ENCODE measurements at regions not wholly inside any gene's neighbourhood (a gene's known extent, or its start where the extent isn't known, plus 50 kb on each side); places are given as distances from the start of the nearest gene placed in this dataset.
"Not testable (repeated sequence)": the region's sequence is repeated elsewhere in the genome, so short reads cannot be mapped to it uniquely, and the experiment has no call there.

DNA sequence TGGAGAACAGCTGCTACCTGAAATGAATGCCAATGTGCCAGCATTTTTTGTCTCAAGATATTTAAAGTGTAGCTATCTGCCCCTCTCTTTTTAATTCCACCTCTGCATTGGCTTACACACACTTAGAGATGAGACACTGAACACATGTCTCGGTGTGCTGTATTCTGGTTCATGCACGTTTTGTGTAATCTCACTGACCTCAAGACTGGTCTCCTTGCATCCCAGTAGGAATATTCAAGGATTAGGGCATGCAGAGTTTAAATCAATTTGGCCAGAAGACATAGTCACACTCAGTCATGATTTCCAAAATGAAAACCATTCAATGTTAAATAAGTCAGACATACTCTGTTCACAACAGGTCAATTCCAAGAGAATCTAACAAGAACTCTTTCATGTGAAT is 561.8 kb upstream of the TUSC1 start:
- no peak for DNase-seq (ENCODE audit: low read depth)

DNA sequence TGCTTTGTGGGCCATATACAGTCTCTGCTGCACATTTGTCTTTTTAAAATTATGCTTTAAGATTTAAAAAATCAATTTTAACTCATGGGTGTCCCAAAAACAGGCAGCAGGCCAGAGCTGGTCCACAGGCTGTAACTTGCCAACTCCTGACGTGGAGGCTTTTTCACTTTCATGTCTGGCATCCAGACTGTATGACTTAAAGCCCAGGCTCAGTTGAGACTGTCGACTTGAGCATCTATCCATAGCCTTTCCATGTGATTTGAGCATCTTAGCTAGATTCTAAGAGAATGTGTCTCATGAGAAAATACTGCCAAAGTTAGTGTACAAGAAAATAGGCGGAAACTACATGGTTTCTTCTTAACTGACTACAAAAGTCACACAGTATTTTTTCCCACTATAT is 559.0 kb upstream of the TUSC1 start:
- no peak for DNase-seq (ENCODE audit: low read depth)

DNA sequence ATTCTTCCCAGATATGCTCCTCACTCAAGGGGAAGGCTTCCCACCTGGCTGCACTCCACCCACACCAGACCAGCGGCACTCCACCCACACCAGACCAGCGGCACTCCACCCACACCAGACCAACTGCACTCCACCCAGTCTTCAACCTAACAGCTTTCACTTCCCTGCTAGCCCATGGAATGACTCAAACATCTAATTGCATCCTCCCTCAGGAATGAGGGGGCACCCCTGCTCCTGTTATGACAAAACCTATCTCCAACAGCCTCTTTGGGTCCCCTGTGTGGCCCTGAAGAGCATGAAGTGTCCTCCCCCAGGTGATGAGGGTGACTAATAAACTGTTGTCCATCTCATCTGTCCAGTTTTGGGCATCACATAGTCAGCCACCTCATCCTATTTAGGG is 556.6 kb upstream of the TUSC1 start:
- DNase-seq (ENCODE audit: low read depth): no peak

DNA sequence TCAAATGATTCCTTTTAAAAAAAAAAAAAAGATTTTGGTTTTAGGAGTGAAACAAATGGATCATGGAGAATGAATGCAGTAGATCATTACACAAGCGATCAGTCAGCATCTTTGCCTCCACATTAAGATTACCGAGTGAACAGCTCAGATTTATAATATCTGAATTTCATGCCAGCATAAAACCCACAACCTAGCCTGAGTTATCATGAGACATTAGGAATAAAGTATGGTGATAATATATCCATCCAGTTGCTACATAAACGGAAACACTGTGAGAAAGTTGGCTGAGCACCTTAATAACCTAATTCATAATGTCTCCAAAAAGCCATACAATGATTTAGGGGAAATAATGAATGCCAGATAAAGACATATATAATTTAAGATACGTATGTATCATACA is 553.1 kb upstream of the TUSC1 start:
- no peak for DNase-seq (ENCODE audit: low read depth)

DNA sequence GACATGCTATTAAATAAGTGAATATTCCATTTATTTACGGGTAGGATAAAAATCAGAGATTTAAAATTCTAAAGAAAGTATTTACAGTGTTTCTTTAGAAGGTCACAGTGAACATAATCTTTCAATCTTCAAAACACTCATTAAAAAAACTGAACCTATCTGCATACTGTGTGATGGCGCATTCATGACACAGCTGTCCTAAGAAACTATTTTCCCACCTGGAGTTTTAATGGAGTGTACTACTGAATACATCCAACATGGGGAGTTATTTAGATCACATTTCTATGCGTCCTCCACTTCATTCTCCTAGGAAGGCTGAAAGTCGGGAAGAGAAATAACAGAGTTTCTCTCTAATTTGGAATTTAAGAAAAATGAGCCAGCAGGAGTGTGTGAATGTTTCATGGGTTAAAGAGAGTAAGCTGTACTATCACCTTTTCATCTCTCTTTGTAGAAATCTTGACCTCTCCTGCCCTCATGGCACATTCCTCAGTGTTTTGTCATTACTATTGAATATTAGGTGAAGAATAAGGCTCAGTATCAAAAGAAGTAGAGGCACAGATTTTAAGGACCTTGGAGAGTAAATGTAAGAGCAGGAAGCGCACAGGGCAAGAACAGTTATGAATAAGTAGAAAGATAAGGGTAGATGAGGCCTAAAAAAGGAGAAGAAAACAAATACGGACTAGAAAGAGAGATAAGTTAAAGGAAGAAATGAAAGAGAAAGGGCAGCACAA is 551.2 kb upstream of the TUSC1 start:
- no peak for DNase-seq (ENCODE audit: low read depth)

DNA sequence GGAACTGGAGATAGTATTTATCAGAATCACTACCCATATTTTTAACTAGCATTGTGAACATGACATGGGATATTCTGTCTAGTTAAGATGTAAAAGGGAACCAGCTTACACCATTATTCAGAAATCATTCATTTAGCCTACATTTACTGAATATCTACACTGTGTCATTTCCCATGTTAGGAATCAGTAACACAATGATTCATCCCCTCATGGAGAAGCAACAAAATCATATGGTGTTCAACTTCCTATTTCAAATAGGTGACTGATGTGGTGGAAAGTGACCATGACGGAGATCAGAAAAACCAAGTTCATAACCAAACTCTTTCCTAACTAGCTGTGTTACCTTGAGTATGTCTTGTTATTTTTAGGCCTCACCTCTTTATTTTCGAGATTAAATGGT is 550.0 kb upstream of the TUSC1 start:
- no peak for DNase-seq (ENCODE audit: low read depth)

DNA sequence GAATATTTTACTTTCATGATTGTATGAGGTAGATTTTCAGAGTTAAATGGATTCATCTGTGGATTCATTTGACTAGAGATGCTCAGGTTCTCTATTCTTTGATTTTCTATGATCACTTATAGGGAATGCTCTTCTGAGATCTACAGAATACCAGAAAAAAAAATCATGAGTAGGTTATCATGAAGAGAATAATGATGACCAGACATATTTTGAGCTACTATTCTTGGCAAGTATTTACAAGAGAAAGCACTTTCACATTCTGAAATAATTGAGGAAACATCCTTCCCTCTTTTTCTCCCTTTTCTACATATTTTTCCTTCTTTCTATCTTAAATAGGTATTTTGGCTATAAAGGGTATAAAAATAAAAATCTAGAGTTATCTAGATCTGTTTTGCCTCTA is 543.0 kb upstream of the TUSC1 start:
- no peak for DNase-seq (ENCODE audit: low read depth)

DNA sequence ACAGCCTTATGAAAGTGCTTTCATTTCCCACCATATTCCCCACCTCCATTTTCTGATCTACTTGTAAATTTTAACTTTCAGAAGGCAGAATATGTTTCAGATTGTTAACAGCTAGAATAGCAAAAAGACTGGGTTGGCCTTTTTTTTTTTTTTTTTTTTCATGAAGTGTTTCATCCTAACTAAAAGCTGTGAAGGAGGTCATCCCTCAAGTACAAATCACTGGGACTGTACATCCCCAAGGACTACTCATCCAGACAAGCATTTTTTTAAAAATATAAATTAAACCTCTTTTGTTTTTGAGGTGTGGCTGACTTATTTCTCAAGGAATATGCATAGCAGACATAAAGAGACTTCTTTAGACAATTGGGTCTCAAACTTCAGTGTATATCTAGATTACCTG is 542.1 kb upstream of the TUSC1 start:
- no peak for DNase-seq (ENCODE audit: low read depth)

DNA sequence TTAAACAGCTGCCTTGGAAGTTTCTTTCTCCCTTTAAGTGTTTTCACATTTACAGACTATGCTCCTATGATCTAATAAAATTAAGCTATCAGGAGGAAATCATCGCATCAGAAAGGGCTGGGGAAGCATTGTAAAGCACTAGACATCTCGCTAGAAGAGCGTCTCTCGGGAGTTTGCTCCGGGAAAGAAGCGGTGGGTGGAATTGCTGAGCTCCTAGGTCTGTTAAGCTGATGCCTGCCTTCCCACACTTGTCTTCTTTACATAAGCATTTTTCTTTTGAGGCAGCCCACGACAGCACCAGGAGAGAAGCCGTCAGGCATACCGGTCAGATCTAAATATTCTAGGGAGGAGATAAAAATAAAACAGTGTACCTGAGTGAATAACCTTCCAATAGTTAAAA is 541.7 kb upstream of the TUSC1 start:
- DNase-seq (ENCODE audit: low read depth): no peak

DNA sequence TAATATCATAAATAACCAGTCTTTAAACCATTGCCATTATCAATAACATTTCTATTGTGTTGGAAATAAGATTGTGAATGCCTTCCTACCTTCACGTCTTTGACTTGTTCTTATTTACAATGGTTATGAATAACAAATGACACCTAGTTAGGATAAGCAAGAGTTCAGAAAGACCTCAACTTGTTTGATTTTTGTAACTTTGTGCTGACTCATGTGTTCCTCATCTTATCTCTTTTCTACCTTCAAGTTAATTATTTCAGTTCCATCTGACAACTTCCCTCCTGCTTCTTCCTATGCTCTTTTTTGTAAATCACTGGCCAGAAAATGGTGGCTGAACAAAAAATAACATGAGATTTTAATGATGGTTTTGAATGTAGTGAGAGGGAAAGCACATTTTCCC is 538.5 kb upstream of the TUSC1 start:
- DNase-seq (ENCODE audit: low read depth): no peak

DNA sequence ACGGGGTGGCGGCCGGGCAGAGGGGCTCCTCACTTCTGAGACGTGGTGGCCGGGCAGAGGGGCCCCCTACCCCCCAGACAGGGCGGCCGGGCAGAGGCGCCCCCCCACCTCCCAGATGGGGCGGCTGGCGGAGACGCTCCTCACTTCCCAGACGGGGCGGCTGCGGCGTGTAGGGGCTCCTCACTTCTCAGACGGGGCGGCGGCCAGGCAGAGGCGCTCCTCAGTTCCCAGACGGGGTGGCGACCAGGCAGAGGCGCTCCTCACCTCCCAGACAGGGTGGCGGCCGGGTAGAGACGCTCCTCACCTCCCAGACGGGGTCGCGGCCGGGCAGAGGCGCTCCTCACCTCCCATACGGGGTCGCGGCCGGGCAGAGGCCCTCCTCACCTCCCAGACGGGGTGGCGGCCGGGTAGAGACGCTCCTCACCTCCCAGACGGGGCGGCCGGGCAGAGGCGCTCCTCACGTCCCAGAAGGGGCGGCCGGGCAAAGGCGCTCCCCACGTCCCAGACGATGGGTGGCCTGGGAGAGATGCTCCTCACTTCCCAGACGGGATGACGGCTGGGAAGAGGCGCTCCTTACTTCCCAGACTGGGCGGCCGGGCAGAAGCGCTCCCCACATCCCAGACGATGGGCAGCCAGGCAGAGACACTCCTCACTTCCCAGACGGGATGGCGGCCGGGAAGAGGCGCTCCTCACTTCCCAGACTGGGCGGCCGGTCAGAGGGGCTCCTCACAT is 536.6 kb upstream of the TUSC1 start:
- DNase-seq (ENCODE audit: low read depth): not testable (repeated sequence)

DNA sequence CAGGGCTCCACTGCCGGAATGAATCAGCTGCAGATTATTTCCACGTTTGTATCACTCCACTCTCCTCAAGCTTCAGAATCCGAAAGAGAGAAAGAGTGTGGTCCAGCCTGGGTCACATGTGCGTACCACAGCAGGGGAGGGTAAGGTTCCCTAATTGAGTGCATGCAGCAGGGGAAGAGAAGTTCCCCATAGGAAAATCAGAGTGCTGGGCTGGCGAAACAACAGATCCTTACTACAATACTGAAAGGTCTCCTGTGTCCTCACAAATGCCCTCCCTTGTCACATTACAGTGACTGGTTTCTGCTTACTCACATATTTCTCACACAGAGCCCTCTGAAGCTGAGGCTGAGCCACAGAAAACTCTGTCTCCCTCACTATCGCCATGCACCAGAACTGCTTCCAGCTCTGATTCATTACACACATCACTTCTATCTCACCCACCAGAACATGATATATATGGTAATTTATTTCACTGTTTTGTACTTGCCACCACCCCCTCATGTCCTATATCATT is 532.2 kb upstream of the TUSC1 start:
- DNase-seq (ENCODE audit: low read depth): peak; percentile 27

DNA sequence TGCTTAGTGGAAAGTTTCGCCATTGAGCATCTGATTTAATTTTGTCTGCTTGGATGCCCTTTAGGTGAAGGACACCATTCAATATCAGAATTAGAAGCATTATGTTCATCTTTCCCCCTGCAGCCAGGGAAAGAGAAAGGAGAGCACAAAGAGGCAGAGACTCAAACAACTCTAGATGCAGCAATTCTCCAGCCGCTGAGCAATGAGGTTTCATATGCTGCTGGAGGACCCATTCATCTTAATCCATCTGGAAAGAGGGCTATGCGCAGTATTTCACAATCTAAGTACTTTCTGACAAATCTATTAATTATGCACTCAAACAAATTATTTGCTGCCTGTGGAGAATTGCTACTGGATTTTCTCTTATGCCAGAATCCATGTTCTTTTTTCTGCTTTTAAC is 527.0 kb upstream of the TUSC1 start:
- no peak for DNase-seq (ENCODE audit: low read depth)

DNA sequence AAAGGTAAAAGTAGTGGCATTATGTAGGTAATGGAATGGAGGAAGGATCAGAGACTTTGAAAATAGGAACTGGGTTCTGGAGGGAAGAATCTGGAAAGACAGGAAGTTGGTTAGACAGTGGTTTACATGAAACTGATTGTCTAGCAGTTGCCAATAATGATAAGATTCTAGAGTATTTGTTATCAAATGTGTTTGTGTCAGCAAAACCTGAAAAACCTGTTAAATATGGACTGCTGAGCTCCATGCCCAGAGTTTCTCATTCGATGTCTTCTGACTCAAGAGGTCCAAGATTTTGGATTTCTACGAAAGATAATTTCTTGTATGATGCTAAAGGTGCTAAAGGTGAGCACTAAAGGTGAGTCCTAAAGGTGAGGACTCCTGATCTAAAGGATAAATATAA is 515.0 kb upstream of the TUSC1 start:
- DNase-seq (ENCODE audit: low read depth): no peak

DNA sequence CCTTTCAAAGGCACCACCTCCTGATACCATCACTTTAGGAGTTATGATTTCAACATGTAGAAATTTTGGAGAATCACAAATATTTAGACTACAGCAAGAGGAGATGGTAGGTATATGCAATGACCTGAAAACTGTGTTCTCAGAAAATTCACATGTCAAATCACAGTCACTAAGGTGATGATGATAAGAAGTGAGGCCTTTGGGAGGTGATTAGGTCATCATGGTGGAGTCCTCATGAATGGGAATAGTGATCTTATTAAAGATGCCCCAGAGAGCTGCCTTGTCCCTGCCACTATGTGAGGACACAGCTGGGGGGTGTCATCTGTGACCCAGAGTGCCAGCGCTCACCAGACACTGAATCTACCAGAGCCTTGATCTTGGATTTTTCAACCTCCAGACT is 513.5 kb upstream of the TUSC1 start:
- no peak for DNase-seq (ENCODE audit: low read depth)

DNA sequence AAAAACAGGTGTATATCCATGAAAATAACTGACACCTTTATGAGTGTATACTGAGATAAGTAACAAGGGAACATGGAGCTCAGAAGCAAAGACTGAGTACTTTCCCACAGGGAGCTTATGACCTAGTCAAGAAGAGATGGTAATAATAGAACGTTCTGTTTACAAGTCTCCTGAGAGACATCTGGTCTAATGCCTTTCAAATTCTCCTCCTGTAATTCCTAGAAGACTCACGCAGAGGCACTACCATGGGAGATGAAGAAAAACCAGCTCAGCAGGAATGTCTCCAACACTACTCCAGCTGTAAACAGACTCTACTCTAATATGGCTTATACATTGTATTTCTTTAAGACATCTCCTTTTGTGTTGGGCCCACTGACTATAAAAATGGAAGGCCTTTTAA is 503.6 kb upstream of the TUSC1 start:
- DNase-seq (ENCODE audit: low read depth): no peak

DNA sequence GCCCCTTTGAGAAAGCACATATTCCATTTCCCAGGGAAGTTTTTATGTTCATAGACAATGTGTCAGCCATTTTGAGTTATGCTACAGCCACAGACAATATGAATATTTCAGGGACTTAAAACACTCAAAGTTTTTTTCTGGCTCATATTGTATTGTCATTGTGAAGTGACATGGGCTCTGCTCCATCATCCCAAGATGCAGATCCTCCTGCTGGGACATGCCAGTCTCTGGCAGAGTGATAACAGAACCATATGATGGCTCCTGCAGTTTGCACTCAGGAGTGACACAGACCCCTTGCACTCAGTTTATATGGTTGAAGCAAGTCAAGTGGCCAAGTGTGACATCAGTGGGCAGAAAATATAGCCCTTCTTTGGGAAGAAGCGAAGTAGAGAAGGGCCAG is 498.4 kb upstream of the TUSC1 start:
- no peak for DNase-seq (ENCODE audit: low read depth)

DNA sequence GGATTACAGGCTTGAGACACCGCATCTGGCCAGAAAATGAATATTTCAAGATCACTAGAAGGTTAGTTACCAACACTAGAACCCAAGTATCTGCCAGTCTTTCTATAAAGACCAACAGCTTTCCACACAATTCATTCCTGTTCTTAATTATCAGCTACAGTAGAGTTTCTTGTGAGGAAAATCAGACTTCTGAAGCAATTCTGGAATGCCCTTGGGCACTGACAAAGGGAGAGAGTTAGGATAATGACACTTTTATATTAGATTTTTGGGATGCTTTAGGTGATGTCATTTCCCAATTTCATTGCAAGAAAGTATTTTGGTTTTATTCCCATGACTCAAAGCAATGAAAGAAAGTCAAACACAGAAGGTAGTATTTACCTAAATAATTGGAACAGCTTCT is 497.0 kb upstream of the TUSC1 start:
- peak; percentile 88 for DNase-seq (ENCODE audit: low read depth)

DNA sequence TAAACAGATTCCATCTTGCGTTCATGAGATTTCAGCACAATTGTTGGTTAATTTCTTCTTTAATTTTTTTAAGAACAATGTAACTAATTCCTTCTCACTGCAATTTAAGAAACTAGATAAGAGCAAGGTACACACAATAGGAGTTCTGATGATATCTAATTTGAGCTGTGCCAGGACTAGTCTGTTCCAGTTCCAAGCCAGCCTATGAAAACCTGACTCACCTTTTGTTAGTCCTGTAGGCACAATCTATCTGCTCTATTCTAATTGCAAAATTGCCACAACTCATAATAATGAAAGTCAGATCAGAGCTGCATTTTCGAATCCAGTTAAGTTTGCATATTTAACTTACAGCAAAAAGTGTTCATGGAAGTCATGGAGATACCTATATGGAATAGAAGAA is 494.1 kb upstream of the TUSC1 start:
- DNase-seq (ENCODE audit: low read depth): no peak

DNA sequence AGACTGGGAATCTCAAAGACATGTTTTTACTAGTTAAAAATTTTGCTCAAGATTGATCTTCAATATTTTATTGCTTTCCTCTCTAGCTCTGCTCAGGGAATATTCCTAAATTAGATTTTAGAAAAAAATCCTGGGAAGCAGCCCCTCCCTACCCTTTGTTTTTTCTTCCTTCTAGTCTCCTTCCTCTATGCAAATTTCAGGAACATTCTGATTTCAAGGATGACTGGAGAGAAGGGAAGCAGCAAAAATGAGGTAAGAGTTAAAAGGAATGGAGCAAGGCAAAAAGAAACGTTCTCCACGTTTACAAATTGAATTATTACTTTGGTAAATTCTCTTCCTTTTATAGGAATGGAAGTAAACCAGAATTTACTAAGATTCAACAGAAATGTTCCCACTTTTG is 493.4 kb upstream of the TUSC1 start:
- DNase-seq (ENCODE audit: low read depth): no peak

DNA sequence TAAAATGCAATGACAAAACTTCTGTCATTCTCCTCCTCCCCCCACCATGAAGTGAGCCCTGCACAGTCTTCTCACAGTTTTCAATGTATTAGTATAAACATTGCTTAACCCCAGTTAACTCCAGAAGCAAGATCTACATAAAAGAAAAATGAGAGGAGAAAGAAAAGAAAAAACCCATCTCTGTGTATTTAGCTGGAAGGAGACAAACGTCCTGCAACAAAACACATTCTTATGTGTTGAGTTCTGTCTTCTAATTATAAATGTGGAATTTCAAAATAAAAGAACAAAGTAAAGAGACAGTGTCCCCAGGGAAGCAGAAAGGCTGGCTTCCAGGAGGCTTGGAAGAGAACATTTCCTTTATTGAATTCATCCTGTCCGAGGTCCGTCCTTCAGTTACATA is 491.9 kb upstream of the TUSC1 start:
- DNase-seq (ENCODE audit: low read depth): peak; percentile 64

DNA sequence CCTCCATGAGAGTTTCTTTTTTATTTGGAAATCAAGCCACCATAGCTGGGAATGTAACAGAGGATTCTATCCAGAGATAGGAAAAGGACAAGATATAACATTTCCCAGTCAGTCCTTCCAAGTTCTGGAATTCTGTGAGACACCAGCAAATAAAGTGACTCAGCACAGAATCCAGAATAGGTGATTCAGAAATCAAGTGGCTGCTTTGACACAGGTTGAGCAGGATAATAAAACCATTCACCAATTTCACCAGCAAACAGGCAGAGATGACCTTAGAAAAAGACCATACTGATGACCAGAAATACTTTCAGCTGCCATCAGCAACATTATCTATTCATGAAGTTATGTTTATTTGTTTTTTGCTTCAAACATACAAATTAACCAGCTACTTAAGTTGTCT is 491.5 kb upstream of the TUSC1 start:
- DNase-seq (ENCODE audit: low read depth): no peak

DNA sequence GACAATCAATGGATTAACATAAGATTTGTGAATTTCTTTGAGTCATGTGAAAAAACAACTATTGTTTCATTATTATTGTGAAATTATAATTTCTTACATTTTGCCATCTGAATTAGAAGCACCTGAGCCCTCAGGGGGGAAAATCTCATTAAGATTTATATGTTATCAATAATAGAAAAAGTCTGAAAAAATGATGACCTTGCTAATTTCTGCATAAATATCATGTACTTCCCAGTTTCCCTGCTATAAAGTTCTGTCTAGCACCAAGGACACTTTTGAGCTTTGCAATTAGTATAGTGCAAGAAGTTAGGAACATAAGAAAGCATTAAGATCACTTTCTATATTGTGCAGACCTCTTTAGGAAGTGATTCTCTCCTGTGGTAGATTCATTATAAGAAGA is 488.3 kb upstream of the TUSC1 start:
- no peak for DNase-seq (ENCODE audit: low read depth)

DNA sequence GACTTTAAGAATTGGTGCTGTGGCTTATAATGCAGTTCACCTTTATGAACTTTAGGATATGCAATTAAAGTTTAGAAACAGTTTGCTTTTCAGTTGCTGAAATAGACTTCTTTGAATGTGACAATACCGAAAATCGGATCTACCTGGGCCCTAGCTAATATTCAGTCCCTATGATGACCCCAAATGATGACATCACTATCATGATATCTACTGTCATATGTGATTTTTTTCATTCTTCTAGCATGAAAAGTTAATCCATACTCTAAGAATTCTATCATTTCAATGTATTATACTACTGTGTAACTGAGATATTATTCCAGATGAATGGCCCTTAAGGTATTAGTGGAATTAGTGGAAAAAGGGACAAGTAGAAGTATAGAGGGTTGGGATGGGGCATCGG is 487.2 kb upstream of the TUSC1 start:
- DNase-seq (ENCODE audit: low read depth): no peak

Data from GM04504 (cell line).